Neural progenitor cell (in vitro differentiated cells): ENCODE measurements at regions not wholly inside any gene's neighbourhood (a gene's known extent, or its start where the extent isn't known, plus 50 kb on each side); places are given as distances from the start of the nearest gene placed in this dataset.

ENCODE experiments used
- DNase-seq: peaks from one replicate; pipeline ENCODE4 v3.0.0-alpha.2; 2016; ENCODE audit warnings: low spot score
- H2AFZ ChIP-seq: fragments of 200-600 bp; sonication (generic); replicated peaks from 2 replicates; pipeline ENCODE4 v1.6.1; 2016; ENCODE audit warnings: antibody characterized with exemption
- H3F3A ChIP-seq: fragments of 200-600 bp; sonication (generic); 2 replicates; pipeline ENCODE4 v1.6.1; 2016; ENCODE audit warnings: antibody characterized with exemption, low read depth
- H3K27ac ChIP-seq: fragments of 200-600 bp; sonication (generic); 2 replicates; pipeline ENCODE4 v1.5.1; 2016; ENCODE audit warnings: mild to moderate bottlenecking
- H3K27me3 ChIP-seq: fragments of 200-600 bp; sonication (generic); 2 replicates; pipeline ENCODE4 v1.6.1; 2016; ENCODE audit warnings: mild to moderate bottlenecking, moderate library complexity
- H3K36me3 ChIP-seq: fragments of 200-600 bp; sonication (generic); 2 replicates; pipeline ENCODE4 v1.5.1; 2016
- H3K4me1 ChIP-seq: fragments of 200-600 bp; sonication (generic); 2 replicates; pipeline ENCODE4 v1.6.1; 2016; ENCODE audit warnings: mixed run types
- H3K4me2 ChIP-seq: fragments of 200-600 bp; sonication (generic); 2 replicates; pipeline ENCODE4 v1.6.1; 2016
- H3K4me3 ChIP-seq: fragments of 200-600 bp; sonication (generic); 2 replicates; pipeline ENCODE4 v1.5.1; 2016
- H3K79me2 ChIP-seq: fragments of 200-600 bp; sonication (generic); 2 replicates; pipeline ENCODE4 v1.6.1; 2016; ENCODE audit warnings: low read depth
- H3K9ac ChIP-seq: fragments of 200-600 bp; sonication (generic); 2 replicates; pipeline ENCODE4 v1.6.1; 2016
- H3K9me3 ChIP-seq: fragments of 200-600 bp; sonication (generic); 2 replicates; pipeline ENCODE4 v1.5.1; 2016; ENCODE audit warnings: low read depth
- H4K20me1 ChIP-seq: fragments of 200-600 bp; sonication (generic); 2 replicates; pipeline ENCODE4 v1.6.1; 2016; ENCODE audit warnings: low read depth
- H3K27ac Mint-ChIP-seq: 3 replicates; pipeline ENCODE4 v1.8.0; 2021; ENCODE audit warnings: mixed read lengths
- H3K27me3 Mint-ChIP-seq: 2 replicates; pipeline ENCODE4 v1.8.0; 2022; ENCODE audit warnings: low read depth, mild to moderate bottlenecking, inconsistent platforms, moderate library complexity, mixed read lengths; ENCODE audit not compliant: insufficient read depth
- H3K36me3 Mint-ChIP-seq: 3 replicates; pipeline ENCODE4 v1.8.0; 2021; ENCODE audit warnings: mixed read lengths
- H3K4me1 Mint-ChIP-seq: 3 replicates; pipeline ENCODE4 v1.8.0; 2021; ENCODE audit warnings: mixed read lengths
- H3K4me3 Mint-ChIP-seq: 3 replicates; pipeline ENCODE4 v1.8.0; 2021; ENCODE audit warnings: mild to moderate bottlenecking, moderate library complexity, mixed read lengths
- H3K9me3 Mint-ChIP-seq: 3 replicates; pipeline ENCODE4 v1.8.0; 2020; ENCODE audit warnings: mixed read lengths
- CTCF ChIP-seq: fragments of 200-600 bp; sonication (generic); IDR thresholded peaks from 2 replicates; pipeline ENCODE4 v1.5.1; 2017; ENCODE audit warnings: antibody characterized with exemption, mild to moderate bottlenecking
- EZH2 ChIP-seq: fragments of 200-600 bp; sonication (generic); IDR thresholded peaks from 2 replicates; pipeline ENCODE4 v1.6.1; 2017; ENCODE audit warnings: antibody characterized with exemption, mild to moderate bottlenecking, moderate library complexity
- EZH2phosphoT487 ChIP-seq: fragments of 200-600 bp; sonication (generic); IDR thresholded peaks from 2 replicates; pipeline ENCODE4 v1.6.1; 2017; ENCODE audit warnings: antibody characterized with exemption

DNA sequence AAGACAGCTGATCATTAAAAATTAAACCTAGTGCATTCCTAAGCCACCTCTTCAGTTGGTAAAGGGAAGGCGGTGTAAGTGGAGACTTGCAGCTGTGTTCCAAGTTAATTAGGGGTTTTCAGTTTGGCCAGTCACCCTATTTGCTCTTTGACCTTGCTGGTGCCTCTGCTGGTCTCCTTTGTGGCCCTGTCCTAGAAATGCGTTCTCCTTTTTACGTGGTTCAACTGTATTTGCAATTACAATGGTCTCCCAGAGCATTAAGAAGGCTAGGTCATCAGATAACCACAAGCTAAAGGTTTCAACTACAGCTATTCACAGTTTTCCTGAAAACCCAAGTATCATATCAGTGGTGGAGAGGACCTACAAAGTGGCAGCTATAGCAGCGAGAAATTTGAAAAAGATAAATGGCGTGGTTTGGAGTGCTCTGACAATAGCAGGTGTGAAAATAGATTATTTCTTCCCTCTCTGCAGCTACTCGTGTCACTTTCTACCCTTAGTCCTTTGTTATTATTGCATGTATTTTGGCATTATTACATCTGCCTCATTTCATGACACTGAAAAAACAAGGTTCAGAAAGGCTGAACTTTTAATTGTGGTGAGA, 203.5 kb upstream of the TBC1D5 start:
- peak overlapping the region; percentile 30 for H3K4me2 ChIP-seq
- no peak overlapping the region for H3K27ac ChIP-seq
- no peak overlapping the region for H3K4me3 ChIP-seq
- no peaks in the 10 kb centered on the region for H3K79me2 ChIP-seq
- peaks cover 19% of the 10 kb centered on the region for H3K4me1 Mint-ChIP-seq
- no peaks in the 10 kb centered on the region for H3K9me3 ChIP-seq
- H3K4me1 ChIP-seq, result peaks cover 14% of the 10 kb centered on the region
- H3K27me3 ChIP-seq, result no peaks in the 10 kb centered on the region
- no peak overlapping the region for H3K4me3 Mint-ChIP-seq
- no peak overlapping the region for H3K9ac ChIP-seq
- H3K9me3 Mint-ChIP-seq, result peaks cover 3% of the 10 kb centered on the region
- TF ChIP-seq EZH2phosphoT487 (no peak), CTCF (no peak), EZH2 (no peak)
- H2AFZ ChIP-seq, result no peak overlapping the region
- peak; percentile 61 for DNase-seq
- H3F3A ChIP-seq, result peaks cover 5% of the 10 kb centered on the region
- no peaks in the 10 kb centered on the region for H3K36me3 Mint-ChIP-seq
- peak overlapping the region; percentile 50 for H3K27ac Mint-ChIP-seq
- H3K27me3 Mint-ChIP-seq, result no peaks in the 10 kb centered on the region
- peaks cover 20% of the 10 kb centered on the region for H4K20me1 ChIP-seq
- H3K36me3 ChIP-seq, result no peaks in the 10 kb centered on the region

GRCh38 chr3:17945018-17945798, 202.8 kb upstream of the TBC1D5 start:
- Histone ChIP-seq H4K20me1 (peaks cover 20% of the 10 kb centered on the region), H3K4me2 (peak overlapping the region; percentile 30), H3K9me3 (no peaks in the 10 kb centered on the region), H3K36me3 (no peaks in the 10 kb centered on the region), H3F3A (peaks cover 5% of the 10 kb centered on the region), H2AFZ (no peak overlapping the region), H3K27ac (no peak overlapping the region), H3K4me1 (peaks cover 14% of the 10 kb centered on the region), H3K4me3 (no peak overlapping the region), H3K79me2 (no peaks in the 10 kb centered on the region), H3K27me3 (no peaks in the 10 kb centered on the region), H3K9ac (no peak overlapping the region)
- Mint-ChIP-seq H3K27ac (no peak overlapping the region), H3K36me3 (no peaks in the 10 kb centered on the region), H3K27me3 (no peaks in the 10 kb centered on the region), H3K4me3 (no peak overlapping the region), H3K4me1 (peaks cover 21% of the 10 kb centered on the region), H3K9me3 (no peaks in the 10 kb centered on the region)
- TF ChIP-seq CTCF, result no peak
- TF ChIP-seq EZH2, result no peak
- no peak for TF ChIP-seq EZH2phosphoT487
- no peak for DNase-seq

GRCh38 chr3:17942856-17943255, 200.4 kb upstream of the TBC1D5 start:
- Histone ChIP-seq H4K20me1 (peaks cover 20% of the 10 kb centered on the region), H3K36me3 (no peaks in the 10 kb centered on the region), H3K4me2 (no peak overlapping the region), H3K27ac (no peak overlapping the region), H3K9me3 (no peaks in the 10 kb centered on the region), H3K9ac (no peak overlapping the region), H3K27me3 (no peaks in the 10 kb centered on the region), H3K79me2 (no peaks in the 10 kb centered on the region), H3K4me3 (no peak overlapping the region), H3F3A (peaks cover 5% of the 10 kb centered on the region), H2AFZ (no peak overlapping the region), H3K4me1 (peaks cover 23% of the 10 kb centered on the region)
- Mint-ChIP-seq H3K27me3 (peaks cover 3% of the 10 kb centered on the region), H3K4me3 (no peak overlapping the region), H3K36me3 (no peaks in the 10 kb centered on the region), H3K27ac (no peak overlapping the region), H3K9me3 (no peaks in the 10 kb centered on the region), H3K4me1 (peaks cover 28% of the 10 kb centered on the region)
- no peak for DNase-seq
- TF ChIP-seq EZH2phosphoT487, result no peak
- TF ChIP-seq CTCF, result no peak
- TF ChIP-seq EZH2, result no peak
